HG02642 (cell line): ENCODE measurements at regions not wholly inside any gene's neighbourhood (a gene's known extent, or its start where the extent isn't known, plus 50 kb on each side); places are given as distances from the start of the nearest gene placed in this dataset.
A peak's percentile ranks its signal among the peaks of the same experiment; 100 is the strongest.
"Not testable (repeated sequence)": the region's sequence is repeated elsewhere in the genome, so short reads cannot be mapped to it uniquely, and the experiment has no call there.

ENCODE experiments used
- ATAC-seq: cut with Tn5 transposase; IDR thresholded peaks from one replicate; pipeline ENCODE4 v1.9.1; 2021; ENCODE audit warnings: mild to moderate bottlenecking; ENCODE audit not compliant: unreplicated experiment, poor library complexity

- ATAC-seq: no peak
Measured at GRCh38 chr11:129694966-129695365, 120.7 kb upstream of the TMEM45B start.

- ATAC-seq: peak; percentile 80
Measured at GRCh38 chr11:129695571-129696308, 119.9 kb upstream of the TMEM45B start.

DNA sequence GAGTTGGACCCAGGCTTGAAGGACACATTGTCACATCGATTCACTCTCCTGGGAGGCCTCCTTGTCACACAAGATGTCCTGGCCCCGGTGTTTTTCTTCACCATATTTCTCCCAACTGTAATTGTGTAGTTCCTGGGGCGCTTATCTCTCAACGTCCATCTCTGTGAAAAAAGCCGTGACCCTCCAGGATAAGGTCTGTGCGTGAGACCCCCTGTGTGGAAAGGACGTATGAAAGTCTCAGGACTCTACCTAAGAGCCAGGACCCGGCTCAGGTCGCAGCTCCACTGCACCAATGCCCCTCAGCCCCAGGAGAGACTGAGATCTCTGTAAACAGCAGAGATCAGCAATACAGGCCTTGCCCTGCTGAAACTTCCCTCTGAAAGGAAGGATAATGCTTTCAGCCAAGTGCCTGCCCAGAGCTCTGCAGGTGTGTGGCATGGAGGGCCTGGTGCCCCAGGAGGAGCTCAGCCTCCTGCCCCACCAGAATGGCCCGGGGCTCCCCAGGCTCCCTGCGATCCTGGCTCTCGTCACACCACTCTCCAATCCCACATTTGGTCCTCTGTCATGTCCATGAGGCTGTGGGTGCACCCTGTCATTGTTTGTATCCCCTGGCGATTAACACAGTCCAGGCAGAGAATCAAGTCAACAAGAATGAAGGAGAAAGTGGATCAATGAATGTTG, 119.2 kb upstream of the TMEM45B start:
- no peak for ATAC-seq

- no peak for ATAC-seq
Measured at GRCh38 chr11:129698212-129698611, 117.4 kb upstream of the TMEM45B start.

- no peak for ATAC-seq
Measured at GRCh38 chr11:129699711-129700304, 115.8 kb upstream of the TMEM45B start.

DNA sequence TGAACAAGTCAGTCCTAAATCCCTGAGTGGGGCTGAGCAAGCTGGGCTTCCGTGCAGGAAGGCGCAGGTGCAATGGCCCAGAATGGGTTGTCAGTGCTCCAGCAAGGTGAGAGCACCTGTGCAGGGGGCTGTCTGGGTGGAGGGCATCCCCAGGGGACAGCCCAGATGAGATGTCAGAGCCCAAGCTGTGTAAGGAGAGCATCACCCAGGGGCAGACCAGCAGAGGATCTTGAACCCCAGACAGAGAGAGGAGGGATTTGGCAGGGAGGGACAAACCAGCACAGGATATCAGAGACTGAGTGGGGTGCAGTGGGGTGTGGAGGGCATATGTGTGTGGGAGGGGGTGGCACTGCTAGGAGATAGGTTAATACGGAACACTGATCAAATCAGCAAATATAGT, 114.9 kb upstream of the TMEM45B start:
- ATAC-seq: no peak

DNA sequence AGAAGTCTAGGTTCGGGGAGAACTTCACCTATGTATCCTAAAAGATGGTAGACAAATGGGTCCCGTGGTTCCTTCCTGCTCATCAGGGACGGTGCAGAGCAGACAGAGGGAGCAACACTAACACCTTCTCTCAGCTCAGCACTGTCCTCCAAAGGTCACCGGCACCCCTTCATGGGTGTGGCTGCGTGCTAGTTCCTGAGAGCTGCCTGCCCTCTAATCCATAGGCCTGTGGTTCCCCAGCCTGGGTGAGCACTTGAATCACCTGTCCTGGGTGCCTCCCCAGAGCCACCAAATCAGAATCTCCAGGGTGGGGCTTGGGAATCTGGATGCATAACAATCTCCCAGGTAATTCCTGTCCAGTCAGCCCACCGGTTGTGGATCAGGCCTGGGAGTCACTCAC, 113.9 kb upstream of the TMEM45B start:
- ATAC-seq: no peak

- no peak for ATAC-seq
Measured at GRCh38 chr11:129702410-129703398, 112.9 kb upstream of the TMEM45B start.

DNA sequence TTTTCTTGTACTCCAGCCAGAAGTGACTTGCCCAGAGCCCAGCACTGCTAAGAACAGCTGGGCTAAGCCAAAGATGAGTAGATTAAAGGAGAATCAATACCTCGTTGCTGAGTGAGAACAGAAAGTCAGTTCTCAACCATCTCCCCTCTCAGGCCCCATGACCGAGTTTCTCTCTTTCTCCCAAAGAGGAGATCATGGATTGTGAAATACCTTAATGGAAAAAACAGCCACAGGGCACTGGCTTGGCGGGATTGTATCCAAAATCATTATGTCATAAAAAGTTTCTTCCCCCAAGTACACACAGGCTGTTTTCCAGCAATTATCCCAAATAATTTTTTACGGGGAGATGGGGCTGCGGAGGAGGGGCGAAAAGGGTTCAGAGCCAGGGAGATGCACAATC, 111.8 kb upstream of the TMEM45B start:
- no peak for ATAC-seq

DNA sequence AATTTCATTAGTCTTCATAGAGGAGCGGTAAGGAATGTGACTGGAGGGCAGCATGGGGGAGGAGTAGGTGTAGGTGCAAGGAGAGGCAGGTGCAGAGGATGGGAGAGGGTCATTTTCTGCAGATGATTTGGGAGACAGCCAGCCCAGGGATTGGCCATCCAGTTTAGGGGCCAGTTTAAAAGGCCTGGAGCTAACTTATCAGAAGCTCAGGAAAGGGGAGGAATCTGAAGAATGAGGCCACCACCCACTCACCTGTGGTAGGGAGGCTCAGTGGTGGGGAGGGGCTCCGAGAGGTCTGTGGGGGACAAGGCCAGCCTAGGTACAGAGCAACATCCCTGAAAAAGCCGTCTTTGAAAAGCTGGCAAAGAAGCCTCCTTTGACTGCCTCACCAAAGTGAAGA, 110.8 kb upstream of the TMEM45B start:
- no peak for ATAC-seq

- ATAC-seq: no peak
Measured at GRCh38 chr11:129705341-129705740, 110.3 kb upstream of the TMEM45B start.

- ATAC-seq: no peak
Measured at GRCh38 chr11:129705933-129706332, 109.7 kb upstream of the TMEM45B start.

- ATAC-seq: no peak
Measured at GRCh38 chr11:129709801-129710398, 105.7 kb upstream of the TMEM45B start.

DNA sequence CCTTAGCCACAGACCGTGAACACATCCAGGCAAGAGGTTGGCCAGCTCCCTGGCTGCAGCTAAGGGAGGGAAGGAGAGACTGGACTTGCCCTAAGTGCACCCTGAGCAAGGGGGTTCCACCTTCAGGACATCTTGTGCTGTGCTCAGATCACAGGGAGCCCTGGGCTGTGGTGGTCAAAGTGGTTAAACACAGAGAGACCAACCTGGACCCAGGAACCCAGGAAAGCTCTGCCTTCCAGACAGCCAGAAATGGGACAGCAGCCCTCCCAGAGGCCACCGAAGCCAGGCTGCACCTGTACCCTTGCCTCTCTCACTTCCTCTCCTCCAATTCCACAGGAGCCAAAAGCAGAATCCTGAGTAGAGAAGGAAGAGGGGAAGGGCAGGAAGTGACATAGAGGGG, 105.2 kb upstream of the TMEM45B start:
- ATAC-seq: no peak

DNA sequence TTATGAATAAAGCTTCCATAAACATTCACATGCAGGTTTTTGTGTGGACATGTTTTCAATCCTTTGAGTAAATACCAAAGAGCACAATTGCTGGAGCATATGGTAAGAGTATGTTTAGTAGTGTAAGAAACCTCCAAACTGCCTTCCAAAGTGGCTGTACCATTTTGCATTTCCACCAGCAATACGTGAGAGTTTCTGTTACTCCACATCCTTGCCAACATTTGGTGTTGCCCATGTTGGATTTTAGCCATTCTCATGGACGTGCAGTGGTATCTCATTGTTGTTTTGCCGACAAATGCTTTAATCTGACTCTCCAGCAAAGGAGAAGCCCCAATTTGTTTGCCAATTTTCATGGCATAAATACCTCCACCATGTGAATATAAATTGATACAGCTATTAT, 103.9 kb upstream of the TMEM45B start:
- no peak for ATAC-seq

DNA sequence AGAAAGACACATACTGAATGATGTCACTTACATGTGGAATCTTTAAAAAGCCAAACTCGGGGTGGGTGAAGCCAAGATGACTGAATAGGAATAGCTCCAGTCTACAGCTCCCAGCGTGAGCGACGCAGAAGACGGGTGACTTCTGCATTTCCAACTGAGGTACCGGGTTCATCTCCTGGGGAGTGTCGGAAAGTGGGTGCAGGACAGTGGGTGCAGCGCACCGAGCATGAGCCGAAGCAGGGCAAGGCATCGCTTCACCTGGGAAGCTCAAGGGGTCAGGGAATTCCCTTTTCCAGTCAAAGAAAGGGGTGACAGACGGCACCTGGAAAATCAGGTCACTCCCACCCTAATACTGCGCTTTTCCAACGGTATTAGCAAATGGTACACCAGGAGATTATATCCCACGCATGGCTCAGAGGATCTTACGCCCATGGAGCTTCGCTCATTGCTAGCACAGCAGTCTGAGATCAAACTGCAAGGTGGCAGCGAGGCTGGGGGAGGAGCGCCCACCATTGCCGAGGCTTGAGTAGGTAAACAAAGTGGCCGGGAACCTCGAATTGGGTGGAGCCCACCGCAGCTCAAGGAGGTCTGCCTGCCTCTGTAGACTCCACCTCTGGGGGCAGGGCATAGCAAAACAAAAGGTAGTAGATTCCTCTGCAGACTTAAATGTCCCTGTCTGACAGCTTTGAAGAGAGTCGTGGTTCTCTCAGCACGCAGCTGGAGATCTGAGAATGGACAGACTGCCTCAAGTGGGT, 103.0 kb upstream of the TMEM45B start:
- ATAC-seq: not testable (repeated sequence)

DNA sequence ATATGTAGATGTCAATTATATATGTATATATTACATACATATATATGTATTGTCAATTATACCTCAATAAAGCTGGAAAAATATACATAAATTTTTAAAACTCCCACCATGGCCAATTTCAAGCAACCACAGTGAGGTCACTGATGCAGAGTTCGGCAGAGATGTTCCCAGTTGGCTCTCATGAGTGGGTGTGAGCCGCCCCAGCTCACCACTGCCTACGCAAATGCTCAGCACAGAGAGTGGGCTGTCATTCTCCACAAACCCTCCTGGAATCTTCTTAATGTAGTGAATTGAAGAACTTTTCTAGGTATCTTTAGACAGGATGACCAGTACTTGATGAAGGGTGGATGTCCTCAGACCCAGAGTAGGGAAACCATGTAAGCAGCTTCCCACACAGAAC, 96.6 kb upstream of the TMEM45B start:
- no peak for ATAC-seq

GRCh38 chr11:129720156-129720555, 95.5 kb upstream of the TMEM45B start:
- ATAC-seq: no peak

DNA sequence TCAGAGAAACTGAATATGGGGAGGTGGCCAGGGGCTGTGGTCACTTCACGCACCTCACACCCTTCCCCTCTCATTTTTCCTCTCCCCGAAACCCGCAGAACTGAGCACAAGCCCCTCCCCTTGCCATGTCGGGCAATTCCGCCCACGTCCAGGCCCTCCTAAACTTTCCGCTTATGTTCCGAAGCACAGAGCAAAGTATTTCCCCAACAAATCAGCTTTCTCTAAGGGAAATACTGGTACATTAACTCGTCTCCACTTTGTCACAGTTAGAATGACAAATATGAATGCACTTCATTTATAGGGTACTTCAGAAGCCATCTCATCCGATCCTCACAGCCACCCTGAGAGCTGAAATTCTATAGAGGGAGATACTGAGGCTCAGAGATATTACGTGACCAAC, 94.7 kb upstream of the TMEM45B start:
- no peak for ATAC-seq
